ENCODE measurements at regions not wholly inside any gene's neighbourhood (a gene's known extent, or its start where the extent isn't known, plus 50 kb on each side); places are given as distances from the start of the nearest gene placed in this dataset.

DNA sequence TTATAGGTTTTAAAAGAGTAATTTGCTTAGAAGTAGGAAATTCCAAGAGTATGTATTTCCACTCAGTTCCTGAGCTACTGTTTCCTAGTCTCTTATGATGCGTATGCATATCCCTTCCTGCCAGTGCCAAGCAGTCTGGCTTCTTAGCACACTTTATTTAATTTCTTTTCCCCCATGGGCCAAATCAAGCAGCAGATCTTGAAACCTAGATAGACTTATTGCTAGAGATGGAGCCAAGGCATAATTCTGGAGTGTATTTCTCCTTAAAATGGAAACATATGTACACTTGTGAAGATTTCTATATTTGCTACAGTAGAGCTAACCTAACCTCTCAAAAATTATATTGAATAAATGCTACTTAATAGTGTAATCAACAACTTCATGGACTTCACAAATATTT, 2337.6 kb downstream of the PCDH7 start:
- TF ChIP-seq, protein P1, sequence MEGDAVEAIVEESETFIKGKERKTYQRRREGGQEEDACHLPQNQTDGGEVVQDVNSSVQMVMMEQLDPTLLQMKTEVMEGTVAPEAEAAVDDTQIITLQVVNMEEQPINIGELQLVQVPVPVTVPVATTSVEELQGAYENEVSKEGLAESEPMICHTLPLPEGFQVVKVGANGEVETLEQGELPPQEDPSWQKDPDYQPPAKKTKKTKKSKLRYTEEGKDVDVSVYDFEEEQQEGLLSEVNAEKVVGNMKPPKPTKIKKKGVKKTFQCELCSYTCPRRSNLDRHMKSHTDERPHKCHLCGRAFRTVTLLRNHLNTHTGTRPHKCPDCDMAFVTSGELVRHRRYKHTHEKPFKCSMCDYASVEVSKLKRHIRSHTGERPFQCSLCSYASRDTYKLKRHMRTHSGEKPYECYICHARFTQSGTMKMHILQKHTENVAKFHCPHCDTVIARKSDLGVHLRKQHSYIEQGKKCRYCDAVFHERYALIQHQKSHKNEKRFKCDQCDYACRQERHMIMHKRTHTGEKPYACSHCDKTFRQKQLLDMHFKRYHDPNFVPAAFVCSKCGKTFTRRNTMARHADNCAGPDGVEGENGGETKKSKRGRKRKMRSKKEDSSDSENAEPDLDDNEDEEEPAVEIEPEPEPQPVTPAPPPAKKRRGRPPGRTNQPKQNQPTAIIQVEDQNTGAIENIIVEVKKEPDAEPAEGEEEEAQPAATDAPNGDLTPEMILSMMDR (IDR thresholded peaks at IDR 0.05), result no peak
- no peak for TF ChIP-seq POLR2A (IDR thresholded peaks at IDR 0.05)
